Urinary bladder (tissue), 3 donors: ENCODE measurements at regions not wholly inside any gene's neighbourhood (a gene's known extent, or its start where the extent isn't known, plus 50 kb on each side); places are given as distances from the start of the nearest gene placed in this dataset.

ENCODE experiments used
- DNase-seq: peaks from one replicate; pipeline ENCODE4 v3.0.0-alpha.2; 2015; ENCODE audit errors: extremely low spot score
- H3K27ac ChIP-seq: one replicate; pipeline ENCODE4 v1.5.1; 2013; ENCODE audit warnings: low read depth, mild to moderate bottlenecking, moderate library complexity
- H3K36me3 ChIP-seq: one replicate; pipeline ENCODE4 v1.6.1; 2013; ENCODE audit warnings: mild to moderate bottlenecking, moderate library complexity; ENCODE audit not compliant: insufficient read depth
- H3K4me1 ChIP-seq: one replicate; pipeline ENCODE4 v1.6.1; 2013; ENCODE audit warnings: mild to moderate bottlenecking, moderate library complexity; ENCODE audit not compliant: insufficient read depth
- H3K4me3 ChIP-seq: one replicate; pipeline ENCODE4 v1.5.1; 2013; ENCODE audit warnings: low read depth, low read length
- WGBS: extraction: QIAGEN DNeasy Blood & Tissue Kit; methylation state at CpG from one replicate; pipeline ENCODE4 v1.1.7; 2013; 5-methylcytosine and 5-hydroxymethylcytosine counted together
- donor health status: healthy with polysubstance abuse.
- donor health status: healthy.

- no peaks in the 10 kb centered on the region for H3K36me3 ChIP-seq
- 58% methylated on average over 2 of the region's 2 CpGs for WGBS
- H3K27ac ChIP-seq = no peak overlapping the region
- H3K4me3 ChIP-seq = no peak overlapping the region
- no peak for DNase-seq
- no peaks in the 10 kb centered on the region for H3K4me1 ChIP-seq
These were observed 1085.4 kb upstream of the CDH6 start for GRCh38 chr5:30108051-30108450.

- no peak for DNase-seq
- H3K27ac ChIP-seq = no peak overlapping the region
- H3K36me3 ChIP-seq = no peaks in the 10 kb centered on the region
- no peak overlapping the region for H3K4me3 ChIP-seq
- no peaks in the 10 kb centered on the region for H3K4me1 ChIP-seq
- WGBS = 85% methylated on average over 13 of the region's 13 CpGs
These were observed 1086.9 kb upstream of the CDH6 start for GRCh38 chr5:30106596-30106995.

GRCh38 chr5:30104872-30105596 lies 1088.5 kb upstream of the CDH6 start:
- H3K36me3 ChIP-seq = no peaks in the 10 kb centered on the region
- no peak for DNase-seq

DNA sequence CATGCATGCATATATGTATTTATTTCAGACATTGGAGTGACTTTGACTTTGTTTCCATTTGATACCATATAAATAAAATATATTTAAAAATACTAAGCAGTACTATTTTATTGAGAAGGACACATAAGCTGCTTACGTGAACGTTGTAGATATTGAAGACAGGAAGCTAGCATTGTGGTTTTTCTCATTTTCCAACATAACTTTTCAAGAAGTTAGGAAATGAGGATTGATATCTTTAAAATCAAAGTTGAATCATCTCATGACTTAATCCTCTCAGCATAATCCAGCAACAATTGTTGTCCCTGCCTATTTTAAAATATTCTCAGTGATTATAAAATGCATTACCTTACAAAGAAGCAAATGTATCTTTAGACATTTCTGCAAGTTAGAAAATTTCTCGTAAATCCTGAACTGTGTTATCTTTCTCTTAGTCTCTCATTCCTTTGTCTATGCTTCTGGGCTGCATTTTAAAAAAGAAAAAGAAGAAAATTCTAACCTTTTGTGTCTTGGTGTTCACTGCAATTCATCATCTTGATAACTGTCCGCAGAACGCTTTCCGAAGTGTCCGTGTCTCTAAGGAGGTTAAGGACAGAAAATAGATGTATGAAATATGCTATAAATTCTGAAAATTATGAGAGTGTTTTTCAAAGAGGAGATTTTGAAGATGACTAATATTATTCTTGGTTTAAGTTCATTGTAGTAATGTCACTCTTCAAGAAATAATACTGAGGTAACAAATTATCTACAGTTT lies 1089.9 kb upstream of the CDH6 start:
- no peak overlapping the region for H3K4me3 ChIP-seq
- H3K4me1 ChIP-seq = no peaks in the 10 kb centered on the region
- 51% methylated on average over 7 of the region's 7 CpGs for WGBS
- no peaks in the 10 kb centered on the region for H3K36me3 ChIP-seq
- no peak for DNase-seq
- H3K27ac ChIP-seq = no peak overlapping the region

More at GRCh38 chr5:30104872-30105596, 1088.5 kb upstream of the CDH6 start:
- Histone ChIP-seq H3K4me1 (no peaks in the 10 kb centered on the region), H3K4me3 (no peak overlapping the region), H3K27ac (no peak overlapping the region)

DNA sequence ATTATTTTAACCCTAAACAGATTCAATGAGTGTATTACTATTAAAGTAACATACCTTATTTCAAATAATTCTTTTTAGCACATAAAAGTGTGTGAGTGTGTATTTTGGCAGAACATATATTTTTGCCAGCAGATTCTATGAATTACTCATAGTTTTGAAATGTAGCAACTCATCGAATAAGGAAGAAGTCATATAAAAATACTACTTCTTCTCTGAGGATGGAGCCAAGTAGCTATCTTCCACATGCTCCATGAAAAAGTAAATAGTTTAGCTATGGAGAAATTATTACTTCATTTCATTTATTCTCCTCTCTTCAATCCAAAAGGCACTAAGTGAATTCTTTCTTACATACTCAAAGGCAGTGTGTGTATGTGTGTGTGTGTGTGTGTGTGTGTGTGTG lies 1090.4 kb upstream of the CDH6 start:
- H3K36me3 ChIP-seq = no peaks in the 10 kb centered on the region
- H3K4me3 ChIP-seq = no peak overlapping the region
- no peak for DNase-seq
- H3K4me1 ChIP-seq = no peaks in the 10 kb centered on the region
- H3K27ac ChIP-seq = no peak overlapping the region
- 28% methylated on average over 1 of the region's 1 CpG for WGBS

GRCh38 chr5:30102185-30102584 lies 1091.3 kb upstream of the CDH6 start:
- 87% methylated on average over 2 of the region's 2 CpGs for WGBS
- DNase-seq = no peak
- Histone ChIP-seq H3K4me3 (no peak overlapping the region), H3K4me1 (no peaks in the 10 kb centered on the region), H3K27ac (no peak overlapping the region), H3K36me3 (no peaks in the 10 kb centered on the region)

DNA sequence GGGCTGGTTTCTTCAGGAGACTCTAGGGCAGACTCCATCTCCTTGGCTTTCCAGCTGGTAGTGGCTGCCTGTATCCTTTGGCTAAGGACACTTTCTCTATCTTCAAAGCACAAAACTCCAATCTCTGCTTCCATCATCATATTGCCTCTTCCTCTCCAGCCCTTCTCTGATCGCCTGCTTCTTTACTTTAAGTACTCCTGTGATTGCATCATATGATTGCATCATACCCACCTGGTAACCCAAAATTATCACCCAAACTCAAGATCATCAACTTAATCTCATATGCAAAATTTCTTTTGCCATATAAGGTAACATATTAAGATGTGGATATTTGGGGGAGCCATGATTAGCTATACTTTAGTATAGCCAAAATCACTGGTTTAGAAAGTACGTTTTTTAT lies 1092.6 kb upstream of the CDH6 start:
- no peaks in the 10 kb centered on the region for H3K36me3 ChIP-seq
- H3K4me1 ChIP-seq = no peaks in the 10 kb centered on the region
- no peak overlapping the region for H3K27ac ChIP-seq
- 83% methylated on average over 2 of the region's 2 CpGs for WGBS
- no peak overlapping the region for H3K4me3 ChIP-seq
- DNase-seq = no peak

DNA sequence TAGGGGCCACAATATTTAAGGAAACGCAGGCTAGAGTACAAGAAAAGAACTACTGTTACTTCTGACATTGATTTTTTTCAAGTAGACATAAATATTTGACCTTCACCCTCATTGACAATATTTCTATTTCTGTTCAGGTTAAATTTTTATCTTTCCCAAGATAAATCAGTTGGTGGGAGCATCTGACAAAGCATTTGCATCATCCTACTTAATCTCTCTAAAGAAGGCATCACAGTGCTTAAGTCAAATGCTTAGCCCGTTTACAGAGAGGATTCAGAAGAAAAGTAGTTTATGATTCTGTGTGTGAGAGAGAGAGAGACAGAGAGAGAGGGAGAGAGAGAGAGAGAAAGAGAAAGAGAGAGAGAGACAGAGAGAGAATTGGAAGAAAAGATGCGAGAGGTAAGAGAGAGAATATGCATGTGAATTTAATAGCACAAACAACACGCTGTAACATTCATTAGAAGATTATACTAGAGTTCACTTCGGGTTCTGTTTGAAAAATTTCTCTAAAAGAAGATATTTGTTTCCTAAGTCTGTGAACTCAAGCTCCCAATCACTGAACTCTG lies 1093.3 kb upstream of the CDH6 start:
- WGBS = 27% methylated on average over 5 of the region's 5 CpGs
- Histone ChIP-seq H3K4me3 (no peak overlapping the region), H3K27ac (no peak overlapping the region), H3K36me3 (no peaks in the 10 kb centered on the region), H3K4me1 (no peaks in the 10 kb centered on the region)
- DNase-seq = no peak

GRCh38 chr5:30099634-30100033 lies 1093.9 kb upstream of the CDH6 start:
- WGBS = 29% methylated on average over 5 of the region's 5 CpGs
- DNase-seq = no peak
- no peaks in the 10 kb centered on the region for H3K36me3 ChIP-seq
- no peaks in the 10 kb centered on the region for H3K4me1 ChIP-seq
- no peak overlapping the region for H3K4me3 ChIP-seq
- no peak overlapping the region for H3K27ac ChIP-seq

DNA sequence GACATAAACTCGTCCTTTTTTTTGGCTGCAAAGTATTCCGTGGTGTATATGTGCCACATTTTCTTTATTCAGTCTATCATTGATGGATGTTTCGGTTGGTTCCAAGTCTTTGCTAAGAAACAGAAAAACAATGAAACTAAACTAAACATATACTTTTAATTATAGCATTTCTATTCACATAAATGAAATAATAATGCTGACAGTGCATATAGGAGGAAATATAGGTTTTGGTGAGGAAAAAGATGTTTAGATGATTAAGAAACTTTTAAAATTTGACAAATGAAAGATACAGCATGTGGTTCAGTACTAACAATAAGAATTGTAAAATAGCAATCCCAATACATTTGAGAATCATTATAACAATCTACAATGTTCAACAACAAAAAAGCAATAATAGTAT lies 1094.5 kb upstream of the CDH6 start:
- Histone ChIP-seq H3K4me1 (no peaks in the 10 kb centered on the region), H3K27ac (no peak overlapping the region), H3K4me3 (no peak overlapping the region), H3K36me3 (no peaks in the 10 kb centered on the region)
- DNase-seq = no peak
- 85% methylated on average over 3 of the region's 3 CpGs for WGBS

- WGBS = 49% methylated on average over 1 of the region's 1 CpG
These were observed 1100.9 kb upstream of the CDH6 start for GRCh38 chr5:30092548-30092947.

GRCh38 chr5:30069441-30070263 lies 1123.8 kb upstream of the CDH6 start:
- Histone ChIP-seq H3K27ac (no peak overlapping the region), H3K4me1 (no peaks in the 10 kb centered on the region), H3K36me3 (no peaks in the 10 kb centered on the region), H3K4me3 (no peak overlapping the region)
- 89% methylated on average over 18 of the region's 18 CpGs for WGBS
- DNase-seq = no peak

More at GRCh38 chr5:30092548-30092947, 1100.9 kb upstream of the CDH6 start:
- Histone ChIP-seq H3K4me3 (no peak overlapping the region), H3K27ac (no peak overlapping the region), H3K36me3 (no peaks in the 10 kb centered on the region), H3K4me1 (no peaks in the 10 kb centered on the region)
- no peak for DNase-seq

DNA sequence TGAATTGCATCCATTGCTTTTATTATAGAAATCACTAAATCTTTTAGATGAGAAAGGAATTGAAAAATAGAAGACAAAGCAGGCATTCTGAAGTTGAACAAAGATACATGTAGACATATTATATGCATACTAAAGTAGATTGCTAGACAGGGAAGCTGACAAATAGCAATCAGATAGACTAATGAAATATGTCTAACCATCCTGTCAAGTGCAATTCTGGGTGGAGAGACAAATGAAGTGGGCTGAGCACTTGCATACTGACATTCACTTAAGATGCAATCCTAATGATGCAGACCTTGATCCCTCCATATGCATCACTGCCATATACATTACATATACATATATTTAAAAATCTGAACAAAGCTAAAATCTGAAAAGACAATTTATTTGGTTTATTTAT lies 1130.0 kb upstream of the CDH6 start:
- Histone ChIP-seq H3K4me3 (no peak overlapping the region), H3K36me3 (no peaks in the 10 kb centered on the region), H3K4me1 (no peaks in the 10 kb centered on the region), H3K27ac (no peak overlapping the region)
- no peak for DNase-seq
